ENCODE measurements at regions not wholly inside any gene's neighbourhood (a gene's known extent, or its start where the extent isn't known, plus 50 kb on each side); places are given as distances from the start of the nearest gene placed in this dataset.

DNA sequence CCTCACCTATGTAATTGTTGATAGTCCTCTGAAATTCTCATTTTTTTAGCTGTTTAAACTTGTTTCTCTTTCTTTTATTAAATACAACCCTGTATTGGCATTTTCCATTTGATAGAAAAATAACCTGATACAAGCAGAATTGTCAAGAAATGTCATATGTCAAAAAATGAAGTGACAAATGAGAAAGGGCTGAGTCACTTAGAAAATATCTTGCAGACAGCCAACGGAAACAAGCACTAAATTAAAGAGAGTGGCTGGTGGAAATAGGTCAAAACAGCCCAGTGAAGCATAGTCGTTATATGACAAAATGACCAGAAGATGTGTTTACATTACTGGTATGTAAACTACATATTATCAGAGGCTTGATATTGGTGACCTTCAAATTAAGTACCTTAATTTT lies 484.4 kb downstream of the PLA2G4A start:
- no peak for ATAC-seq

DNA sequence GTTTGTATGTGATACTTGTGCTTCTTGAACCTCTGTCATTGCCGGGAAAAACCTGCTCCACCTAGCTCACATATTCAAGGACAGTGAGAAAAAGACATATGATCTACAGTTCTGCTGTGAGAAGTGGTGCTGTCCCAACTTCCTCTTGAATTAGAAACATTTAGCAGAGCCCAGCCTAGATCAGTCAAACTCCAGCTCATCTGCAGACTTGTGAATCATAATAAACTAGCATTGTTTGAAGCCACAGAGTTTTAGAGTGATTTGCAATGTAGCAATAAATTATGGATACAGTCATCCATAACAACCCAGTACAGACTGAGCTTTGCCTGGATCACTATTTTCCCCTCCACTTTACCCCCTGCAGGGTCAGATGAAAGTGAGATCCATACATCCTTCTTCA lies 497.8 kb downstream of the PLA2G4A start:
- no peak for ATAC-seq

- ATAC-seq = peak; percentile 76 to 91
Measured at GRCh38 chr1:187336441-187337168, 507.9 kb downstream of the PLA2G4A start.

DNA sequence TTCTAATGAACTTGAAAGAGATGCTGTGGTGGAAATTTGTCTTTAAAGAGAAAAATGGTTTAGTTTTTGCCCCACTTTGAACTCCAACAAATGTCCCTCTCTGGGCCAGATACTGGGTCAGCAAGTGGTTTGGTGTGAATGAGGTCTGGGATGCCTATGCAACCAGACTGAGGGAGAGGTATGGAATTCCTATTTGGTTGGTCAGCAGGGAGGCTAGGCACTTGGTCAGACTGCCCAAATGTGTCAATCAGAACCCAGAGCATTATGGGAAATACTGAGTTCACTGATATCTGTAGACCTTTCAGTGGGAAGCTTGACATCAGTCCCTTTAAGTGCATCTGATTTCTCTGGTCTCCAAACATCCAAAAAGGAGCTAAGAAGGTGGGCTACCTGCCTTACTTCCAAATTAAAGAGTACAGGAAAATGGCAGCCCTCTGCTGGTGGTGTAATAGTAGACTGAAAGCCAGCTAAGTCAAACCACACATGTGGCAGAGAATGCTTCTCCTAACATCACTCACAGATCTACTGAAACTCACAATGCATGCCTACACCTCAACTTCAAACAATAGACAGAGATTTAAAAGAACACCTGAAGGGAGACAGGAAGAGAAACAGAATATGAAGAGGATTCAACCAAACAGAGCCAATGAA lies 510.1 kb downstream of the PLA2G4A start:
- ATAC-seq = no peak

DNA sequence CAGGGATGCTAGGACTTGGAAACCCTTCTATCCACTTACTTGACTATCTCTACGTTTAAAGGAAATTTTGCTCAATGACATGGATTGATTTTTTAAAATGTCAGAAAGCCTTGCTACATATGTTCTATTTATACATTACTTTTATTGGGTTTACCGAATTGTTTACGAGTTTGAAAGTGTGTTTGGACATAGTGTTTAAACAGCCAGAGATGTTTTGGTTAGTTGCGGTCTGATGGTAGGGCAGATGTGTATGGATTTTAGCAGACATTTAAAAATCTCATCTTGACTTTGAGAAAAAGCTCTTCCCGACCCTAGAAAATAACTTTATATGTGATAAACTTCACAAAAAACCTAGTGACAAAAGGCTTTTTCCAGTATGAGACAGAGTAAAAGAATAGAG lies 513.7 kb downstream of the PLA2G4A start:
- ATAC-seq = no peak

GRCh38 chr1:187374082-187374481 lies 545.3 kb downstream of the PLA2G4A start:
- ATAC-seq = no peak

DNA sequence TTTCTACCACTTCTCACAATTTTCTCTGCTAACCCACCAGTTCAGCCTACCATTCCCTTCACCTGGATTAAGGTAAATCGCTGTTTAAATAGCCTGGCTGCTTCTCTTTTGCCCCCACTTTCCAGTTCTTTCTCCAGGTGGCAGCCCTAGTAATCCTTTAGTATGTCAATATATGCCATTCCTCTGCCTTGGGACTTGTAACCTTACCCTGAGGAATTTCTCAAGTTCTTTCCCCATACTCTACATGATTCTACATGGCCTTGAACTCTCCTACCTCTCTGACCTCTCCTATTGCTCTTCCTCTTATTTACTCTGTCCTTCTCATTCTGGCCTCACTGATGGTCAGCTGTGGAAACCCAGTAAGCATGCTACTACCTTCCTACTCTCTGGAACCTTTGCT lies 546.0 kb downstream of the PLA2G4A start:
- ATAC-seq = no peak

DNA sequence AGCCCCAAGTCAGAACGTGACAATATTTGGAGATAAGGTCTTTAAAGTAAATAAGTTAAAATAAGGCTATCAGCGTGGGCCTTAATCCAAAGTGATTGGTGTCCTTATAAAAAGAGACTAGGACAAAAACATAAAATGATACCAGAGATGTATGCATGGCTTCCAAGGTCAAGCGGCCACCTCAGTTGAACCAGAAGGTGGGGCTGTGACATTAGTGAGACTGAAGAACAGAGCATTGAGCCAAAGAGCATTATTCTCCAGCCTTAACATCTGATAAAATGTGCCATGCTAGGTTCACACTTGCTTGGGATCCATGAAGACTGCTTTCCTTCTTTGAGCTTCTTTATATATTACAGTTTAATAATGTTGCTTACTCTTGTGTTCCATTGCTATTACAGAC lies 554.6 kb downstream of the PLA2G4A start:
- no peak for ATAC-seq

DNA sequence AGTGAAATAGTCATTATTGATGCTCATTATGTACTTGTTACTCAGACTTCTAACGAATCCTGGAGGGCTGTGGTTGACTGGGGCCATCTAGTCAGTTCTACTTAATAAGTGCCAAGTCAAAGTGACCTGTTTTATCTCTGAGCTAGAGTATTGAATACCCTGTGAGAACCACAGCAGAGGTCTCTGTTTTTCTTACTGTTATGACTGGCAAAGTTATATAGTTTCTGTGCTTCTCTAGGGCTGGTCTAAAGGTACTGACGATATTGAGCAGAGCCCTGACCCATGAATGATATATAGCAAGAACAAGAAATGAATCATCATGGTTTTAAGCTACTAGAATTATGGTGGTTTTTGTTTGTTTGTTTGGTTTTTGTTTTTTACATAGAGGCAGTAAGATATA lies 555.8 kb downstream of the PLA2G4A start:
- peak; percentile 25 to 73 for ATAC-seq

- ATAC-seq = no peak
Measured at GRCh38 chr1:187390215-187390818, 561.6 kb downstream of the PLA2G4A start.

DNA sequence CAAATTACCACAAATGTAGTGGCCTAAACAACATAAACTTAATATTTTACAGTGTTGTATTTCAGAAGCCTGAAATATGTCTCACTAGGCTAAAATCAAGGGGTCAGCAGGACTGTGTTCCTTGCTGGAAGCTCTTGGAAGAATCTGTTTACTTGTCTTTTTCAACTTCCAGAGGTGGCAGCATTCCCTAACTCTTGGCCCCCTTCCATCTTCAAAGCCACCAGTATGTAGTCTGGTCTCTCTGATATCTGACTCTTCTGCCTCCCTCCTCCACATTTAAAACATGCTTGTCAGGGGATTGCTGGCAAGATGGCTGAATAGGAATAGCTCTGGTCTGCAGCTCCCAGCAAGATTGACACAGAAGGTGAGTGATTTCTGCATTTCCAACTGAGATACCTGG lies 567.5 kb downstream of the PLA2G4A start:
- ATAC-seq = no peak

DNA sequence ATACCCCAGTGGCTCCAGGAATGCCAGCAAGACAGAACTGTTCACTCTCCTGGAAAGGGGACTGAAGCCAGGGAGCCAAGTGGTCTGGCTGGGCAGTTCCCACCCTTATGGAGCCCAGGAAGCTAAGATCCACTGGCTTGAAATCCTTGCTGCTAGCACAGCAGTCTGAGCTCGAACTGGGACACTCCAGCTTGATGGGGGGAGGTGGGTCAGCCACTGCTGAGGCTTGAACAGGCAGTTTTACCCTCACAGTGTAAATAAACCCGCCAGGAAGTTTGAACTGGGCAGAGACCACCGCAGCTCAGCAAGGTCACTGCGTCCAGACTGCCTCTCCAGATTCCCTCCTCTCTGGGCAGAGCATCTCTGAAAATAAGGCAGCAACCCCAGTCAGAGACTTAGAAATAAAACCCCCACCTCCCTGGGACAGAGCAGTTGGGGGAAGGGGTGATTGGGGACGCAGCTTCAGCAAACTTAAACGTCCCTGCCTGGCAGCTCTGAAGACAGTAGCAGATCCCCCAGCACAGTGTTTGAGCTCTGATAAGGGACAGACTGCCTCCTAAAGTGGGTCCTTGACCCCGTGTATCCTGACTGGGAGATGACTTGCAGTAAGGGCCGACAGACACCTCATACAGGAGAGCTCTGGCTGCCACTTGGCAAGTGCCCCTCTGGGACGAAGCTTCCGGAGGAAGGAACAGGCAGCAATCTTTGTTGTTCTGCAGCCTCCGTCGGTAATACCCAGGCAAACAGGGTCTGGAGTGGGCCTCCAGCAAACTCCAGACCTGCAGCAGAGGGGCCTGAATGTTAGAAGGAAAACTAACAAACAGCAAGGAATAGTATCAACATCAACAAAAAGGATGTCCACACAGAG lies 568.4 kb downstream of the PLA2G4A start:
- no peak for ATAC-seq

- no peak for ATAC-seq
Measured at GRCh38 chr1:187408212-187409004, 579.7 kb downstream of the PLA2G4A start.

GRCh38 chr1:187409341-187409740 lies 580.6 kb downstream of the PLA2G4A start:
- ATAC-seq = no peak

DNA sequence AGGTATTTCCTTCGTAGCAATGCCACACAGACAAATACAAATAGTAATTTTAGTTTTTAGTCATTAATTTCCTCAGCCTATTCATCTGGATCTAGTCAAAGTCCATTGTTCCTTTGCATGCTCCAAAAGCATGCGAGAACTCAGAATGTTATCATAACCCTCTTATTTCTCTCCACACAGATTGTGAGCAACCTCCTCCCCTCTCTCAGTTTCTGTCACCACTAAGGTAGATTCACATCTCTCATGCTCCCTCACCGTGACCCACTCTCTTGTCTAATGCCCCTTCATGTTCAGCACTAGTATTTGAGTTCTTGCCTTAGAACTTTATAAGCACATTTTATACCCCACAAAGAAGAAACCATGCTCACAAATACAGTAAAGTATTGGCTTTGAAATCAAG lies 582.4 kb downstream of the PLA2G4A start:
- no peak for ATAC-seq

- no peak for ATAC-seq
Measured at GRCh38 chr1:187413405-187414169, 584.8 kb downstream of the PLA2G4A start.

- ATAC-seq = no peak
Measured at GRCh38 chr1:187415065-187415464, 586.3 kb downstream of the PLA2G4A start.

- ATAC-seq = no peak
Measured at GRCh38 chr1:187417520-187417919, 588.8 kb downstream of the PLA2G4A start.

DNA sequence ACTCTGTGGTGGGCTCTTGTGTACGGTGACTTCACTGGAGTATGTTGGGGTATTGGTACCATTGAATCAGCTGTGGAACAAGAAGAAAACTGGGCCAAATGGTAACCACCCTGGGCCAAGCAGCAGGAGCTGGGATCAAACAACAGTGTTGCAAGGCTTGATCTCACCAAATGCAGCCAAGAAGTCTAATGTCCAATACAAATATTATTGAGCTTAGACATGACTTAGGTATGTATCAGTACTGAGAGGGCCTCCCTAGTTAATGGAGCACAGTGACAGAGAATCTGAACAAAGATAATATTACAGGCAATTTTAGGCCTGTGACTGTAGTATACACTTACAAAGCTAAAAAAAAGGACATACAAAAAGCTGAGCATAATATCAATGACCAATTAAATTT lies 604.8 kb downstream of the PLA2G4A start:
- ATAC-seq = no peak

DNA sequence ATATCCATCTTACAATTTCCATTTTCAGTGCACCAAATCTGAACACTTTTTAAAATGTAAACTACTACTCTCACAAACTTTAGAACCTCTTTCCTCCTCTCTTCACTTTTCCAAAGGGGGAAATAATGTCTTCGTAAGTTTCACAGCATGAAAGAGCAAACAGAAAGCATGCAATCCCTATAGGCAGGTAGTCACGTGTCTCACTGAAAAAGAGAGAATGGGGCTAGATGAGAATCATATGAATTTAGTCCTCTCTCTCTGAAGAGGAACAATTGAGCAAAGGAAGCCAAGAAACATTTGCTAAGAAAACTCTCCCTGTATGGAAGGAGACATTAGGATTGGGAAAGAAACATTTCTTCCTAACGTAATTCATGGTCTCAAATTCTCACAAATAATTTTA lies 613.9 kb downstream of the PLA2G4A start:
- no peak for ATAC-seq

DNA sequence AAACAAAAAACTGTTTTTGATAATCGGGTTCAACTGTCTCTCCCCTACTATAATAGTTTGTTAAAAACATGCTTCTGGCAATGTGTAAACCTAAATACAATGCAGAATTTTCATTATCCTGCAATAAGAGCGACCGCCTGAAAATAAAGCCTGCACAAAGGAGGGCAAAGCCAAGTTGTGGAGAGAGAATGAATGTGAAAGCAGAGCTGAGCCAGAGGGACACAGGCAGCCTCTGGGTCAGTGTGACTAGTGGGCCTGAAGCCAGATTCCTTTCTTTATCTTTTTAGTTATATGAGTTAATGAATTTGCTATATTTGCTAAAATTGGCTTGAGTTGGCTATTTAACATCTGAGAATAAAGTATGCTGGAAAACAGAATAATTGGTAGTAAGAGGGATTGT lies 615.2 kb downstream of the PLA2G4A start:
- ATAC-seq = no peak

- no peak for ATAC-seq
Measured at GRCh38 chr1:187445066-187445465, 616.3 kb downstream of the PLA2G4A start.
